Thyroid gland (tissue), 4 donors: ENCODE measurements at regions not wholly inside any gene's neighbourhood (a gene's known extent, or its start where the extent isn't known, plus 50 kb on each side); places are given as distances from the start of the nearest gene placed in this dataset.
A peak's percentile ranks its signal among the peaks of the same experiment; 100 is the strongest.
"Not testable (repeated sequence)": the region's sequence is repeated elsewhere in the genome, so short reads cannot be mapped to it uniquely, and the experiment has no call there.

Source experiments
- DNase-seq, 2 donors: peaks; one replicate each; pipeline ENCODE4 v3.0.0-alpha.2; 2019
- H3K27ac ChIP-seq, 3 donors: fragments of 200-600 bp; sonication (generic); 1 replicate in 2 of 3; 2 replicates in 1 of 3; pipeline ENCODE4 v1.5.1; 2016 to 2019; ENCODE audit warnings: mild to moderate bottlenecking in 1 of 3, moderate library complexity in 1 of 3
- H3K27me3 ChIP-seq: fragments of 200-600 bp; sonication (generic); one replicate; pipeline ENCODE4 v1.5.1; 2019
- H3K36me3 ChIP-seq, 2 donors: fragments of 200-600 bp; sonication (generic); one replicate each; pipeline ENCODE4 v1.5.1; 2016 to 2019
- H3K4me1 ChIP-seq, 2 donors: fragments of 200-600 bp; sonication (generic); one replicate each; pipeline ENCODE4 v1.5.1; 2017 to 2019
- H3K4me3 ChIP-seq, 3 donors: fragments of 200-600 bp; sonication (generic); replicated peaks in 1 of 3; 1 replicate in 2 of 3; 2 replicates in 1 of 3; pipeline ENCODE4 v1.5.1; 2016; ENCODE audit warnings: mild to moderate bottlenecking in 1 of 3
- H3K9me3 ChIP-seq: fragments of 200-600 bp; sonication (generic); one replicate; pipeline ENCODE4 v1.5.1; 2017
- POLR2A ChIP-seq, 2 donors: fragments of 450-650 bp; IDR thresholded peaks; one replicate each; pipeline ENCODE4 v1.6.1; 2017; ENCODE audit warnings: antibody characterized with exemption in 2 of 2, mild to moderate bottlenecking in 2 of 2, moderate library complexity in 1 of 2
- WGBS, 2 donors: methylation state at CpG; one replicate each; pipeline ENCODE4 v1.1.5; 2017; 5-methylcytosine and 5-hydroxymethylcytosine counted together
- intact Hi-C: fragments of 100-400 bp; cut with DNase I; formaldehyde crosslinking; loops from one replicate; pipeline ENCODE4 v1.15.1; 2023
- TF ChIP-seq, protein P1 (sequence below), 6 experiments: fragments of 200-600 bp in 3 of 6; fragments of 450-650 bp in 3 of 6; sonication (generic) in 3 of 6; IDR thresholded peaks; one replicate each; pipeline ENCODE4 v1.5.1; 2016 to 2019; ENCODE audit warnings: antibody characterized with exemption in 6 of 6, mild to moderate bottlenecking in 2 of 6, inconsistent platforms in 1 of 6, moderate library complexity in 1 of 6

GRCh38 chr13:30831515-30831914, 74.6 kb upstream of the MEDAG start:
- 74 to 76% methylated on average over 4 of the region's 4 CpGs for WGBS, 2 donors
- no peak overlapping the region for H3K4me3 ChIP-seq
- DNase-seq, result peak; percentile 22 to 31
- H3K27ac ChIP-seq, result peak overlapping the region in 2 of 3 donors; percentile 91
- no peak for TF ChIP-seq POLR2A (IDR thresholded peaks at IDR 0.05)
- TF ChIP-seq, protein P1, sequence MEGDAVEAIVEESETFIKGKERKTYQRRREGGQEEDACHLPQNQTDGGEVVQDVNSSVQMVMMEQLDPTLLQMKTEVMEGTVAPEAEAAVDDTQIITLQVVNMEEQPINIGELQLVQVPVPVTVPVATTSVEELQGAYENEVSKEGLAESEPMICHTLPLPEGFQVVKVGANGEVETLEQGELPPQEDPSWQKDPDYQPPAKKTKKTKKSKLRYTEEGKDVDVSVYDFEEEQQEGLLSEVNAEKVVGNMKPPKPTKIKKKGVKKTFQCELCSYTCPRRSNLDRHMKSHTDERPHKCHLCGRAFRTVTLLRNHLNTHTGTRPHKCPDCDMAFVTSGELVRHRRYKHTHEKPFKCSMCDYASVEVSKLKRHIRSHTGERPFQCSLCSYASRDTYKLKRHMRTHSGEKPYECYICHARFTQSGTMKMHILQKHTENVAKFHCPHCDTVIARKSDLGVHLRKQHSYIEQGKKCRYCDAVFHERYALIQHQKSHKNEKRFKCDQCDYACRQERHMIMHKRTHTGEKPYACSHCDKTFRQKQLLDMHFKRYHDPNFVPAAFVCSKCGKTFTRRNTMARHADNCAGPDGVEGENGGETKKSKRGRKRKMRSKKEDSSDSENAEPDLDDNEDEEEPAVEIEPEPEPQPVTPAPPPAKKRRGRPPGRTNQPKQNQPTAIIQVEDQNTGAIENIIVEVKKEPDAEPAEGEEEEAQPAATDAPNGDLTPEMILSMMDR (IDR thresholded peaks at IDR 0.05), result no peak
- H3K4me1 ChIP-seq, result peaks cover 24 to 31% of the 10 kb centered on the region in 2 donors
- no peaks in the 10 kb centered on the region for H3K9me3 ChIP-seq
- intact Hi-C loops, result no loop called here
- no peaks in the 10 kb centered on the region for H3K27me3 ChIP-seq
- no peaks in the 10 kb centered on the region for H3K36me3 ChIP-seq

DNA sequence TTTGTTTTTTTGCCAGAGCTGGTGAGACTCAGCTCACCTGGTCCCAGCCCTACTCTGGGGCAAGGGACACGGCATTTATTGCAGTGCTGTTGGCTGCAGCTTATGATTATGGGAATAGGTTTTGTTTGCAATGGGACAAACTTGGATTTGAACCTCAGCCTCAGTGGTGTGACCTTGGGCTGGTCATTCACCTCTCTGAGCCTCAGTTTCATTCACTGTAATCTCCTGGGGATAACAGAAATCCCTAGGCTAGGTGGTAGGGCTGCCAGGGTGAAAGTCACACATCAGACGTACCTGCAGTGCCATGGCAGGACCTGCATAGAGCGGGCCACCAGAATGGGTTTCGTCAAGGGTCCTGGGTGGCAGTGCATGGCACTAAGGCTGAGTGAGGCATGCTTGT, 73.7 kb upstream of the MEDAG start:
- Histone ChIP-seq H3K4me3 (no peak overlapping the region), H3K36me3 (no peaks in the 10 kb centered on the region), H3K9me3 (no peaks in the 10 kb centered on the region), H3K27ac (peak overlapping the region in 2 of 3 donors; percentile 91), H3K4me1 (peaks cover 24 to 31% of the 10 kb centered on the region in 2 donors), H3K27me3 (no peaks in the 10 kb centered on the region)
- no peak for DNase-seq
- TF ChIP-seq, protein P1 (IDR thresholded peaks at IDR 0.05), result no peak
- no peak for TF ChIP-seq POLR2A (IDR thresholded peaks at IDR 0.05)
- 88 to 98% methylated on average over 2 to 4 of the region's 4 CpGs for WGBS, 2 donors
- intact Hi-C loops, result no loop called here

DNA sequence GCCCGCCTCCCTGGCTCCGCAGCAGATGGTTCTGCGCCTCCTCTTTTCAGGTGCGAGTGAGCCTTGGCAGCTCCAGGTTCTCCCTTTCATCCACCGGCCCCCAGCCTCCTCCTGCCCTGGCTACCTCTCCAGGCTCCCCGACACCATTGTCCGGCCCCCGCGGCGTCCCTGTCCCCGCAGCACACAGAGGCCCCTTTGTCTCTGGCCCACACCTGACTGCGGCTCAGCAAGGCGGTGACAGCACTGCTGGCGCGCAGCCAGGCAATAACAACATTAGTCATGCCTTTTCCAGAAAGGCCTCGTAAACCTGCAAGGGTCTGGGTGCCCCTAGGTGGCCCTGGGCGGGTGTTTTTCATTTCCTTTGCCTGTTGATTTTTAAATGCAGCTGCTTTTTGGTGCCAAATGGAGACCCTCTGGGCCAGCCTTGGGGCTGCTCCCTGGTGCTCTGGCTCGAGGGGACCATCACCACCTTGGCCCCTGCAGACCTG, 73.2 kb upstream of the MEDAG start:
- WGBS, 2 donors, result 14 to 15% methylated on average over 5 to 18 of the region's 18 CpGs
- H3K4me3 ChIP-seq, result no peak overlapping the region
- TF ChIP-seq, protein P1 (IDR thresholded peaks at IDR 0.05), result no peak
- TF ChIP-seq POLR2A (IDR thresholded peaks at IDR 0.05), result peak in 1 of 2 donors; percentile 68
- H3K27me3 ChIP-seq, result no peaks in the 10 kb centered on the region
- H3K4me1 ChIP-seq, result peaks cover 24 to 31% of the 10 kb centered on the region in 2 donors
- peak overlapping the region; percentile 45 to 91 (median 91) for H3K27ac ChIP-seq
- DNase-seq, result peak; percentile 96 to 97
- no peaks in the 10 kb centered on the region for H3K36me3 ChIP-seq
- intact Hi-C loops, result no loop called here
- no peaks in the 10 kb centered on the region for H3K9me3 ChIP-seq

DNA sequence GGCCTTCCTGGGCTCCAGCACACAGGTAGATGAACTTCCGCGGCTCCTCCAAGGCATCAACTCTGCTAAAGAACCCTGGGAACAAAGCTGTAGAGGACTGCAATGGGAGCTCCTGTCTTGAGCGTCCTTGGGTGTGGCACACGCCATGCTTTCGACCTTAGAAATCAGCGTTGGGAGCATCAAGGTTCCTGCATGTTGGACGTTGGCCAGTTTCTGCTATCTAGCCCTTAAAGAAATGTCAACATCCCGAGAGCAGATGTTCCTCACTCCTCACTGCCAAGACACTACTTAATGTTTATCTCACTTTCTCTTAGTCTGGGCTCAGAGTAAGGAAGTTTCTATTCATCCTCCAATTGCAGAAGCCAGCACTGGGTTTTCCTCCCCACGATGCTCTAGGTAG, 70.6 kb upstream of the MEDAG start:
- intact Hi-C loops, result no loop called here
- WGBS, 2 donors, result 65 to 78% methylated on average over 7 to 9 of the region's 9 CpGs
- no peaks in the 10 kb centered on the region for H3K27me3 ChIP-seq
- no peak overlapping the region for H3K4me3 ChIP-seq
- no peaks in the 10 kb centered on the region for H3K9me3 ChIP-seq
- peaks cover 24 to 31% of the 10 kb centered on the region in 2 donors for H3K4me1 ChIP-seq
- no peaks in the 10 kb centered on the region for H3K36me3 ChIP-seq
- DNase-seq, result no peak
- TF ChIP-seq POLR2A (IDR thresholded peaks at IDR 0.05), result no peak
- TF ChIP-seq, protein P1 (IDR thresholded peaks at IDR 0.05), result no peak
- no peak overlapping the region for H3K27ac ChIP-seq

DNA sequence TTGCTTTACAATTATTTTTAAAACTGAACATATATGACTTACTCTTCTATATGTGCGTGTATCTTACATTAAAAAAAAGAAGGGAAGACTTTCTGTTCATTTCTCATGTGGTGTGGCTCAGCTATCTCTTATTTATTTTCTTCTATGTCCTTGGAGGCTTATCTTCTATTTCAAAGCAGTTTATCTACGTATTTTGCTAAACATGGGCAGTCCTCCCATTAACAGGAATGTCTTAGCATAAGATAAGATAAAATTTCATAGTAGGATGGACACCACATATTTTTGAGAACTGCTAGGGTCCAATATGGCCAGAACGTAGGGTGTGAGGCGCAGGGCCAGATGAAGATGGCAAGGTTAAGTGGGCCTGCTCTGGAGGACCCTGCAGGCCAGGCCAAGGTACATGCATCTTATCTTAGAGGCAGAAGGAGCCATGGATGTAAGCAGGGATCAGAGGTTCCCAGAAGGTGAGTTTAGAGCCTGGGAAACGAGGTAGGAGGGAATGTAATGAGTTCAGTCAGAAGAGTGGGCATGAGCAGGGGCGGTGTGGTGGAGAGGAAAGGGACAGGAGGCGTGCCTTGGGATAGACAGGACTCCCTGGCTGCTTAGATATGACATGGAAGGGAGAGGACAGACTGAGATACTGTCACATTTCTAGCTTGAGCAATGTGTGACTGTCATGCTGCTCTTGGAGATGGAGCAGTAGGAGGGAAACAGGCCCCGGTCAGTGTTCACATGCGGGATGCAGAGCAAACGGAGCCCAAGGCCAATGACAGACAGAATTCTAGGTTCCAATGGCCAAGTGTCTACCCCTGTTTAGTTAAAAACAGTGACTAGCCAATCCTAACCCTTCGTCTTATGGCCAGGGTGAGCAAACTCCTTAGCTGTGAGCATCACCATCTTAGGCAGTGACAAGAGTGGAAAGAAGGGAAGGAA, 68.6 kb upstream of the MEDAG start:
- Histone ChIP-seq H3K9me3 (no peaks in the 10 kb centered on the region), H3K4me1 (peaks cover 15 to 24% of the 10 kb centered on the region in 2 donors), H3K4me3 (no peak overlapping the region), H3K27me3 (no peaks in the 10 kb centered on the region), H3K36me3 (no peaks in the 10 kb centered on the region), H3K27ac (peak overlapping the region in 1 of 3 donors; percentile 5)
- WGBS, 2 donors, result 93 to 97% methylated on average over 11 of the region's 11 CpGs
- no peak for DNase-seq
- TF ChIP-seq POLR2A (IDR thresholded peaks at IDR 0.05), result no peak
- TF ChIP-seq, protein P1 (IDR thresholded peaks at IDR 0.05), result no peak
- intact Hi-C loops, result no loop called here

DNA sequence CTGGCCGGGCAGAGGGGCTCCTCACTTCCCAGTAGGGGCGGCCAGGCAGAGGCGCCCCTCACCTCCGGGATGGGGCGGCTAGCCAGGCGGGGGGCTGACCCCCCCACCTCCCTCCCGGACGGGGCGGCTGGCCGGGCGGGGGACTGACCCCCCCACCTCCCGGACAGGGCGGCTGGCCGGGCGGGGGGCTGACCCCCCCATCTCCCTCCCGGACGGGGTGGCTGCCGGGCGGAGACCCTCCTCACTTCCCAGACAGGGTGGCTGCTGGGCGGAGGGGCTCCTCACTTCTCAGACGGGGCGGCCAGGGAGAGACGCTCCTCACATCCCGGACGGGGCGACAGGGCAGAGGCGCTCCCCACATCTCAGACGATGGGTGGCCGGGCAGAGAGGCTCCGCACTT, 66.4 kb upstream of the MEDAG start:
- DNase-seq, H3K4me3 ChIP-seq, intact Hi-C loops: not testable (repeated sequence)

More for the DNA sequence above, 66.4 kb upstream of the MEDAG start:
- H3K9me3 ChIP-seq, H3K4me1 ChIP-seq, H3K27ac ChIP-seq, H3K36me3 ChIP-seq, H3K27me3 ChIP-seq: not testable (repeated sequence)
- WGBS, 2 donors, result no CpG with 5 or more reads among the region's 30 CpGs
